DOHH2 (cell line): ENCODE measurements at regions not wholly inside any gene's neighbourhood (a gene's known extent, or its start where the extent isn't known, plus 50 kb on each side); places are given as distances from the start of the nearest gene placed in this dataset.

Experiments used
- H3F3A ChIP-seq: fragments of 200-600 bp; sonication (generic), shearing (Covaris generic); 2 replicates; pipeline ENCODE4 v1.6.0; 2016; ENCODE audit warnings: antibody characterized with exemption, mild to moderate bottlenecking; ENCODE audit not compliant: control insufficient read depth, insufficient read depth
- H3K27ac ChIP-seq: fragments of 200-600 bp; sonication (generic); 2 replicates; pipeline ENCODE4 v1.5.1; 2014; ENCODE audit warnings: low read depth, mild to moderate bottlenecking, low read length, moderate library complexity
- H3K27me3 ChIP-seq: fragments of 200-600 bp; sonication (generic); 2 replicates; pipeline ENCODE4 v1.6.1; 2014; ENCODE audit warnings: mild to moderate bottlenecking, low read length, mixed read lengths; ENCODE audit not compliant: control insufficient read depth
- H3K36me3 ChIP-seq: fragments of 200-600 bp; sonication (generic); 2 replicates; pipeline ENCODE4 v1.6.1; 2014; ENCODE audit warnings: mild to moderate bottlenecking, low read length, moderate library complexity, mixed read lengths; ENCODE audit not compliant: control insufficient read depth
- H3K4me1 ChIP-seq: fragments of 200-600 bp; sonication (generic); 2 replicates; pipeline ENCODE4 v1.6.1; 2014; ENCODE audit warnings: mild to moderate bottlenecking, low read length, mixed read lengths; ENCODE audit not compliant: control insufficient read depth
- H3K4me2 ChIP-seq: fragments of 200-600 bp; sonication (generic); 2 replicates; pipeline ENCODE4 v1.6.0; 2014; ENCODE audit warnings: mild to moderate bottlenecking, low read length, moderate library complexity
- H3K4me3 ChIP-seq: fragments of 200-600 bp; sonication (generic); 2 replicates; pipeline ENCODE4 v1.5.1; 2014; ENCODE audit warnings: mild to moderate bottlenecking, low read length, mixed read lengths
- H3K79me2 ChIP-seq: fragments of 200-600 bp; sonication (generic); 2 replicates; pipeline ENCODE4 v1.6.1; 2014; ENCODE audit warnings: mild to moderate bottlenecking, low read length, mixed read lengths; ENCODE audit not compliant: control insufficient read depth
- H3K9me2 ChIP-seq: fragments of 200-600 bp; sonication (generic); replicated peaks from 2 replicates; pipeline ENCODE4 v1.6.1; 2014; ENCODE audit warnings: mild to moderate bottlenecking, low read length, mixed read lengths; ENCODE audit not compliant: control insufficient read depth
- H3K9me3 ChIP-seq: fragments of 200-600 bp; sonication (generic); 2 replicates; pipeline ENCODE4 v1.6.1; 2014; ENCODE audit warnings: antibody characterized with exemption, low read length, mixed read lengths; ENCODE audit not compliant: control insufficient read depth, insufficient read depth
- H4K20me1 ChIP-seq: fragments of 200-600 bp; sonication (generic); 2 replicates; pipeline ENCODE4 v1.6.0; 2014; ENCODE audit warnings: low read depth, mild to moderate bottlenecking, antibody characterized with exemption, low read length, moderate library complexity; ENCODE audit not compliant: control insufficient read depth, insufficient read depth
- EZH2phosphoT487 ChIP-seq: fragments of 200-600 bp; sonication (generic); IDR thresholded peaks from 2 replicates; pipeline ENCODE4 v1.6.1; 2017; ENCODE audit warnings: borderline replicate concordance, mild to moderate bottlenecking, antibody characterized with exemption, low read length, moderate library complexity, mixed read lengths
- TF ChIP-seq, protein P1 (sequence below): fragments of 200-600 bp; sonication (generic); IDR thresholded peaks from one replicate; pipeline ENCODE4 v1.5.1; 2014; ENCODE audit warnings: antibody characterized with exemption, mild to moderate bottlenecking, low read depth, low read length; ENCODE audit not compliant: poor library complexity, severe bottlenecking

DNA sequence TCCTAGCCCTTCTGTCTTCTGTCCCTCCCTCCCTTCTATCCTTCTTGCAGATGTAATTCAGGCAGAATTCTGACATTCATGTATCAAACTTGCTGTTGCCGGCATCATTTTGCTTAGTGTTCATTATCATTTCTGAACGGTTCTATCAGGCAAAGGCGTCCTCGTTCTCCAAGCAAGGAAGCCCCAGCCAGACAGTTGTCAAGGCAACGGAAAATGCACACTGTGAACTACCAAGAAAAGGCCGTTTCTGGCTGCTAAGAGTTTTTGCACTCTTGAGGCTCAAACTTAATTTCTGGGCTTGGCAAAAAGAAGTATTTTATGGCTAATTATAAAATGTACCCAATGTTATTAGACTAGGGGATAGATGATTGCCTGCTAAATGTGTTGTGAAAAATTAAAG is 164.7 kb upstream of the KCNJ15 start:
- Histone ChIP-seq H3K9me2 (no peaks in the 10 kb centered on the region), H3F3A (no peaks in the 10 kb centered on the region), H3K79me2 (no peaks in the 10 kb centered on the region), H3K4me1 (no peaks in the 10 kb centered on the region), H3K27me3 (no peaks in the 10 kb centered on the region), H3K27ac (no peak overlapping the region), H4K20me1 (no peaks in the 10 kb centered on the region), H3K9me3 (no peaks in the 10 kb centered on the region), H3K4me2 (no peak overlapping the region), H3K4me3 (no peak overlapping the region), H3K36me3 (no peaks in the 10 kb centered on the region)
- TF ChIP-seq, protein P1, sequence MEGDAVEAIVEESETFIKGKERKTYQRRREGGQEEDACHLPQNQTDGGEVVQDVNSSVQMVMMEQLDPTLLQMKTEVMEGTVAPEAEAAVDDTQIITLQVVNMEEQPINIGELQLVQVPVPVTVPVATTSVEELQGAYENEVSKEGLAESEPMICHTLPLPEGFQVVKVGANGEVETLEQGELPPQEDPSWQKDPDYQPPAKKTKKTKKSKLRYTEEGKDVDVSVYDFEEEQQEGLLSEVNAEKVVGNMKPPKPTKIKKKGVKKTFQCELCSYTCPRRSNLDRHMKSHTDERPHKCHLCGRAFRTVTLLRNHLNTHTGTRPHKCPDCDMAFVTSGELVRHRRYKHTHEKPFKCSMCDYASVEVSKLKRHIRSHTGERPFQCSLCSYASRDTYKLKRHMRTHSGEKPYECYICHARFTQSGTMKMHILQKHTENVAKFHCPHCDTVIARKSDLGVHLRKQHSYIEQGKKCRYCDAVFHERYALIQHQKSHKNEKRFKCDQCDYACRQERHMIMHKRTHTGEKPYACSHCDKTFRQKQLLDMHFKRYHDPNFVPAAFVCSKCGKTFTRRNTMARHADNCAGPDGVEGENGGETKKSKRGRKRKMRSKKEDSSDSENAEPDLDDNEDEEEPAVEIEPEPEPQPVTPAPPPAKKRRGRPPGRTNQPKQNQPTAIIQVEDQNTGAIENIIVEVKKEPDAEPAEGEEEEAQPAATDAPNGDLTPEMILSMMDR, result no peak
- no peak for TF ChIP-seq EZH2phosphoT487

DNA sequence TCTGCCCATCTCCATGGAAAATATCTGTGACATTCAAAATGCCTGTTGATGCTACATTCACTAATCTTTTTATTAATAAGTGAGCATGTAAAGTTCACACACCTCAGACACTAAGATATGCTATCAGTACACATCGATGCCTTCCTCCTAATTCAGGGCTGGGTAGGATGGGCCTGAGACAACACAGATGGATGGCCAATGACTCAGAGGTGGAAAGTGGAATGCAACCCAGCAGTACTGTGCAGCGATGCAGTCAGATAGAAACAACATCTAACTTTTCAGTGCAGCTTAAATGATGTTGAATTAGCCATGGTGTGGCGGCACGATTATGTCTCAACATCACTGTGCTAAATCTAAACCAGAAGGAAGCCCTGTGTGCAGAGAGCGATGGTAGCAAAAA is 161.6 kb upstream of the KCNJ15 start:
- H3K79me2 ChIP-seq, result no peaks in the 10 kb centered on the region
- no peaks in the 10 kb centered on the region for H3K9me2 ChIP-seq
- TF ChIP-seq, protein P1, result no peak
- TF ChIP-seq EZH2phosphoT487, result no peak
- no peaks in the 10 kb centered on the region for H3F3A ChIP-seq
- H3K36me3 ChIP-seq, result no peaks in the 10 kb centered on the region
- H3K4me2 ChIP-seq, result no peak overlapping the region
- no peaks in the 10 kb centered on the region for H3K9me3 ChIP-seq
- H4K20me1 ChIP-seq, result no peaks in the 10 kb centered on the region
- H3K27ac ChIP-seq, result no peak overlapping the region
- H3K4me1 ChIP-seq, result no peaks in the 10 kb centered on the region
- H3K4me3 ChIP-seq, result no peak overlapping the region
- no peaks in the 10 kb centered on the region for H3K27me3 ChIP-seq

DNA sequence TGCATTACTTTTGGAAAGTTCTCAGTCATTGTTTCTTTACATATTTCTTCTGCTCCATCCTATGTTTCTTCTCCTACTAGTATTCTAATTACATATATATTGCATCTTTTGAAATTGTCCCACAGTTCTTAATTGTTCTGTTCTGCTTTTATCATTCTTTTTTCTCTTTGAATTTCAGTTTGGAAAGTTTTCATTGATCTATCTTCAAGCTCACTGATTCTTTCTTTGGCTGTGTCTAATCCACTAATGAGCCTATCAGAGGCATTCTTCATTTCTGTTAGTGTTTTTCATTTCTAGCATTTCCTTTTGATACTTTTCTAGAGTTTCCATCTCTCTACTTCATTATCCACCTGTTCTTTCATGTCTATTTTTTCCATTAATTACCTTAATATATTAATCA is 159.0 kb upstream of the KCNJ15 start:
- H3F3A ChIP-seq, result no peaks in the 10 kb centered on the region
- H3K9me2 ChIP-seq, result no peaks in the 10 kb centered on the region
- H3K4me3 ChIP-seq, result no peak overlapping the region
- no peaks in the 10 kb centered on the region for H4K20me1 ChIP-seq
- H3K4me1 ChIP-seq, result no peaks in the 10 kb centered on the region
- no peaks in the 10 kb centered on the region for H3K9me3 ChIP-seq
- TF ChIP-seq EZH2phosphoT487, result no peak
- TF ChIP-seq, protein P1, result no peak
- no peaks in the 10 kb centered on the region for H3K36me3 ChIP-seq
- no peak overlapping the region for H3K4me2 ChIP-seq
- no peaks in the 10 kb centered on the region for H3K79me2 ChIP-seq
- no peaks in the 10 kb centered on the region for H3K27me3 ChIP-seq
- H3K27ac ChIP-seq, result no peak overlapping the region

DNA sequence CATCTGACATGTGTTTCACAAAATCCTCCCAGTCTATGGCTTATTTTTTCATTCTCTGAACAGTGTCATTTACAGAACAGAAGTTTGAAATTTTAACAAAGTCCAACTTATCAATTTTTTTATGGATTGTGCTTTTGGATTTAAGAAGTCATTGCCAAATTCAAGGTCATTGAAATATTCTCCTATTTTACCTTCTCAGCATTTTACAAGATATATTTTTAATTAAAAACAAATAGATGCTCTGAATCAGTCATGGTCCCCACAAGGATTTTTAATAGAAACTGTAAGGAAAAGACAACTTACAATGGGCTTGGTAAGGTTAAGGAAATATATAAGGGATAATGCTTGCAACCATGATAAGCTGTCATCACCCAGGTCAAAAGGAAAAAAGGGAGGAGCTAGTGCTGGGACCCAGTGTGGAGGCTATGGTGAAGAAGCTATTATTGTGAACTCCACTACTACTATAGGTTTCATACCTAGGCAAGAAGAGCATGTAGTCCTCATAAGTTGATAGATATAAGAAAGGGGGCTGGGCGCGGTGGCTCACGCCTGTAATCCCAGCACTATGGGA is 144.5 kb upstream of the KCNJ15 start:
- H3F3A ChIP-seq, result no peaks in the 10 kb centered on the region
- H3K4me1 ChIP-seq, result no peaks in the 10 kb centered on the region
- H3K4me3 ChIP-seq, result no peak overlapping the region
- no peaks in the 10 kb centered on the region for H3K79me2 ChIP-seq
- TF ChIP-seq EZH2phosphoT487, result no peak
- TF ChIP-seq, protein P1, result no peak
- no peaks in the 10 kb centered on the region for H3K9me3 ChIP-seq
- no peak overlapping the region for H3K27ac ChIP-seq
- no peaks in the 10 kb centered on the region for H3K27me3 ChIP-seq
- H3K9me2 ChIP-seq, result no peaks in the 10 kb centered on the region
- no peak overlapping the region for H3K4me2 ChIP-seq
- no peaks in the 10 kb centered on the region for H4K20me1 ChIP-seq
- H3K36me3 ChIP-seq, result no peaks in the 10 kb centered on the region
